Right lobe of liver (tissue), 4 donors: ENCODE measurements at regions not wholly inside any gene's neighbourhood (a gene's known extent, or its start where the extent isn't known, plus 50 kb on each side); places are given as distances from the start of the nearest gene placed in this dataset.

Experiments
- CTCF ChIP-seq, 4 donors: fragments of 200-600 bp in 3 of 4; fragments of 450-650 bp in 1 of 4; IDR thresholded peaks; one replicate each; pipeline versions ENCODE4 v1.5.1 to v1.8.0; 2016 to 2022; ENCODE audit warnings: antibody characterized with exemption in 4 of 4, mild to moderate bottlenecking in 2 of 4
- POLR2A ChIP-seq: fragments of 450-650 bp; IDR thresholded peaks from one replicate; pipeline ENCODE4 v1.6.1; 2017; ENCODE audit warnings: antibody characterized with exemption, mild to moderate bottlenecking
- donor health status: DM: no; HTN: no; CAD: no.
- donor health status: DM: no; HTN: no; CAD: no.
- donor health status: DM: no; HTN: yes; CAD: no.

DNA sequence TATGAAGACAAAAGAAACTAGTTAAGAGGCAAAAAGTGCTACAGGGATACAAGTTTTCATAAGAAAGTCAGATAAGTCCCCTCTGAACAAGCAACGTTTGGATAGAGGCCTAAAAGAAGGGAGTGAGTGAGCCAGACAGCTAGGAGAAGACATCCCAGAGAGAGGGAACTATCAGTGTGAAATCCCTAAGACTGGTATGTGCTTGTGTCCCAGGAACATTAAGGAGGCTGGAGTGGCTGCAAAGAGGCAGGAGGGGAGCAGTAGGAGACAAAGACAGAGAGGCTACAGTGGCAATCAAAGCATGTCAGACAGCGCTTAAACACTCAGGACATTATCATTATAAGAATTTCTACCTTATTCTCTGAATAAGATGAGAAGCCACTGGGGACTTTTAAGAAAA is 139.1 kb upstream of the STK32A start:
- TF ChIP-seq CTCF (IDR thresholded peaks at IDR 0.05) (no peak), POLR2A (no peak)
